Erythroblast (primary cell): ENCODE measurements at regions not wholly inside any gene's neighbourhood (a gene's known extent, or its start where the extent isn't known, plus 50 kb on each side); places are given as distances from the start of the nearest gene placed in this dataset.

Experiments
- DNase-seq, 2 experiments: peaks; one replicate each; lab custom pipeline; 2025; lab: John Stamatoyannopoulos, UW
- GATA1 ChIP-seq: IDR thresholded peaks from 2 replicates; pipeline ENCODE4 v1.6.1; 2011; ENCODE audit warnings: low read depth, mild to moderate bottlenecking, control low read depth, low read length, moderate library complexity
- POLR2A ChIP-seq: IDR thresholded peaks from 2 replicates; pipeline ENCODE4 v1.6.1; 2011; ENCODE audit warnings: mild to moderate bottlenecking, low read length

- TF ChIP-seq GATA1 (no peak), POLR2A (no peak)
These were observed 86.5 kb upstream of the E2F8 start for GRCh38 chr11:19327280-19327679.

GRCh38 chr11:19326499-19326898, 85.8 kb upstream of the E2F8 start:
- no peak for DNase-seq
- TF ChIP-seq GATA1 (no peak), POLR2A (no peak)

More at GRCh38 chr11:19327280-19327679, 86.5 kb upstream of the E2F8 start:
- DNase-seq: no peak

- no peak for DNase-seq
These were observed 82.8 kb upstream of the E2F8 start for GRCh38 chr11:19323502-19323901.

GRCh38 chr11:19321351-19321750, 80.6 kb upstream of the E2F8 start:
- no peak for DNase-seq
- no peak for TF ChIP-seq POLR2A

More at GRCh38 chr11:19323502-19323901, 82.8 kb upstream of the E2F8 start:
- no peak for TF ChIP-seq POLR2A
- TF ChIP-seq GATA1: no peak

- DNase-seq: no peak
- TF ChIP-seq POLR2A (no peak), GATA1 (no peak)
These were observed 80.1 kb upstream of the E2F8 start for GRCh38 chr11:19320827-19321226.

- TF ChIP-seq POLR2A (no peak), GATA1 (no peak)
- no peak for DNase-seq
These were observed 75.7 kb upstream of the E2F8 start for GRCh38 chr11:19316434-19316833.

GRCh38 chr11:19315511-19315910, 74.8 kb upstream of the E2F8 start:
- TF ChIP-seq POLR2A: no peak
- no peak for TF ChIP-seq GATA1
- DNase-seq: no peak

GRCh38 chr11:19313140-19313539, 72.4 kb upstream of the E2F8 start:
- no peak for TF ChIP-seq GATA1
- DNase-seq: no peak

GRCh38 chr11:19311308-19312030, 70.7 kb upstream of the E2F8 start:
- no peak for TF ChIP-seq GATA1
- TF ChIP-seq POLR2A: no peak
- peak; percentile 28 to 64 for DNase-seq

- DNase-seq: no peak
- TF ChIP-seq POLR2A: no peak
- no peak for TF ChIP-seq GATA1
These were observed 66.8 kb upstream of the E2F8 start for GRCh38 chr11:19307498-19307897.

- DNase-seq: no peak
- TF ChIP-seq GATA1 (no peak), POLR2A (no peak)
These were observed 65.6 kb upstream of the E2F8 start for GRCh38 chr11:19306179-19306944.

GRCh38 chr11:19301361-19301760, 60.6 kb upstream of the E2F8 start:
- DNase-seq: no peak
- TF ChIP-seq POLR2A: no peak

GRCh38 chr11:19294444-19294843, 53.7 kb upstream of the E2F8 start:
- DNase-seq: peak in 1 of 2 experiments; percentile 66
- no peak for TF ChIP-seq POLR2A
- TF ChIP-seq GATA1: no peak

- no peak for DNase-seq
- TF ChIP-seq POLR2A (no peak), GATA1 (no peak)
These were observed 50.3 kb upstream of the E2F8 start for GRCh38 chr11:19291064-19291463.
